Activated CD4-positive, alpha-beta T cell treated with anti-CD3 and anti-CD28 coated beads for 36 hours (primary cell): ENCODE measurements at regions not wholly inside any gene's neighbourhood (a gene's known extent, or its start where the extent isn't known, plus 50 kb on each side); places are given as distances from the start of the nearest gene placed in this dataset.
"Not testable (repeated sequence)": the region's sequence is repeated elsewhere in the genome, so short reads cannot be mapped to it uniquely, and the experiment has no call there.

Source experiments
- ATAC-seq: fragments of 200-7000 bp; cut with Tn5 transposase; one replicate; pipeline ENCODE4 v1.10.0; 2021; ENCODE audit warnings: mild to moderate bottlenecking, moderate library complexity
- CTCF ChIA-PET: fragments of 350-600 bp; sonication (Branson Sonifier 250); formaldehyde crosslinking; loops from one replicate; lab custom pipeline; 2021; ENCODE audit warnings: antibody characterized with exemption; lab: Charles Lee
- POLR2A ChIA-PET: fragments of 350-600 bp; sonication (Branson Sonifier 250); formaldehyde crosslinking; loops from one replicate; lab custom pipeline; 2021; ENCODE audit warnings: antibody characterized with exemption, inconsistent platforms; lab: Charles Lee
- DNase-seq: peaks from one replicate; pipeline ENCODE4 v3.0.0-alpha.2; 2020
- H3K27ac Mint-ChIP-seq: one replicate; pipeline ENCODE4 v1.8.0; 2021; ENCODE audit warnings: mixed read lengths
- H3K27me3 Mint-ChIP-seq: one replicate; pipeline ENCODE4 v1.8.0; 2021; ENCODE audit warnings: mixed read lengths
- H3K36me3 Mint-ChIP-seq: one replicate; pipeline ENCODE4 v1.8.0; 2021; ENCODE audit warnings: low read depth, mixed read lengths
- H3K4me1 Mint-ChIP-seq: one replicate; pipeline ENCODE4 v1.8.0; 2021; ENCODE audit warnings: mixed read lengths
- H3K4me3 Mint-ChIP-seq: one replicate; pipeline ENCODE4 v1.8.0; 2021; ENCODE audit warnings: mild to moderate bottlenecking, moderate library complexity, mixed read lengths
- H3K9me3 Mint-ChIP-seq: one replicate; pipeline ENCODE4 v1.8.0; 2021; ENCODE audit warnings: low read depth, mixed read lengths
- intact Hi-C, 2 experiments: fragments of 100-400 bp; cut with DNase I in 1 of 2; cut with micrococcal nuclease in 1 of 2; formaldehyde crosslinking; loops; one replicate each; pipeline versions ENCODE4 v1.14.2 to v1.15.1; 2022 to 2024; cut with DNase I, micrococcal nuclease

GRCh38 chr6:86474081-86474480 lies 463.2 kb upstream of the HTR1E start:
- Mint-ChIP-seq H3K4me1 (no peaks in the 10 kb centered on the region), H3K4me3 (no peak overlapping the region), H3K9me3 (peaks cover 2% of the 10 kb centered on the region), H3K27ac (no peak overlapping the region), H3K36me3 (no peaks in the 10 kb centered on the region), H3K27me3 (no peaks in the 10 kb centered on the region)
- no peak for DNase-seq
- no peak for ATAC-seq
- intact Hi-C loops: no loop called here
- ChIA-PET POLR2A (no interaction called here), CTCF (no interaction called here)

DNA sequence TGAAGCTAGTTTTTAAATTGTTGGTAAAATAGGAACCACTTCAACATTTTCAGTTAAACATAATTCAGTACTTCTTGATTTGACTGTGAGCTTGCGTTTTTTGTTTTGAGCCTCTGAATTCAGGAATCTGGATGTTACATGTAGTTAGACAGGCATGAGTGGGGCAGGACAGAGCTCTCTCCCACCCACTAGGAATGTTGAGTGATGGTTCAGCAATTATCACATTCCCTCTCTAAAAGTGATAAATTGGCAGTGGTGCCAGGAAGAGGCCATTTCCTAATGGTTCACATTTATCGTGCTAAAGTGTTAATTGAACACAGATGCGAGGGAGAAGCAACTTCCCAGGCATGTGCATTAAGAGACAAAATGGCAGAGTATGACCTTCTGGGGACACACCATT lies 465.5 kb upstream of the HTR1E start:
- Mint-ChIP-seq H3K27me3 (no peaks in the 10 kb centered on the region), H3K9me3 (peaks cover 2% of the 10 kb centered on the region), H3K36me3 (no peaks in the 10 kb centered on the region), H3K4me3 (no peak overlapping the region), H3K4me1 (no peaks in the 10 kb centered on the region), H3K27ac (no peak overlapping the region)
- intact Hi-C loops: no loop called here
- CTCF ChIA-PET: no interaction called here
- POLR2A ChIA-PET: no interaction called here
- no peak for ATAC-seq
- no peak for DNase-seq

GRCh38 chr6:86459978-86460377 lies 477.4 kb upstream of the HTR1E start:
- Mint-ChIP-seq H3K4me1 (no peaks in the 10 kb centered on the region), H3K4me3 (no peak overlapping the region), H3K36me3 (no peaks in the 10 kb centered on the region), H3K9me3 (peaks cover 8% of the 10 kb centered on the region), H3K27ac (no peak overlapping the region), H3K27me3 (no peaks in the 10 kb centered on the region)
- DNase-seq (no peak), ATAC-seq (no peak)
- intact Hi-C loops: no loop called here
- CTCF ChIA-PET: no interaction called here
- POLR2A ChIA-PET: no interaction called here

DNA sequence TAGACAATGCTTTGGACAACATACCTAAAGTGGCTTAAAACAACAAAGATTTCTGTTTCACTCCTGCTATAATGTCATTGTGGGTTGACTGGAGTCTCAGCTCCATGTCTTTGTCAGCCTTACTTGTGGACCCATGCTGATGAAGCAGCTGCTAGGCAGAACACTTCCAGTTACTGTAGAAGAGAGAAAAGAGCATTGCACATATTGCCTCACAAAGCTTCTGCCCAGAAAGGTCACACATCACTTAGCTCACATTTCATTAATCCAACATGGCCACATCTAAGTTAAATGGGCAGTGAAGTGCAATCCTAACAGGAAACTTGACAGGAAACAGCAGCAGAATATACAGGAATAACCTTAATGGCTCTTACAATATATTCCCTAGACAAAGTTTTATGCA lies 480.5 kb upstream of the HTR1E start:
- ATAC-seq (no peak), DNase-seq (no peak)
- intact Hi-C loops: no loop called here
- CTCF ChIA-PET: no interaction called here
- no peak overlapping the region for H3K4me3 Mint-ChIP-seq
- no peaks in the 10 kb centered on the region for H3K36me3 Mint-ChIP-seq
- no peaks in the 10 kb centered on the region for H3K27me3 Mint-ChIP-seq
- no peaks in the 10 kb centered on the region for H3K4me1 Mint-ChIP-seq
- H3K9me3 Mint-ChIP-seq: peaks cover 4% of the 10 kb centered on the region
- POLR2A ChIA-PET: no interaction called here
- H3K27ac Mint-ChIP-seq: no peak overlapping the region

DNA sequence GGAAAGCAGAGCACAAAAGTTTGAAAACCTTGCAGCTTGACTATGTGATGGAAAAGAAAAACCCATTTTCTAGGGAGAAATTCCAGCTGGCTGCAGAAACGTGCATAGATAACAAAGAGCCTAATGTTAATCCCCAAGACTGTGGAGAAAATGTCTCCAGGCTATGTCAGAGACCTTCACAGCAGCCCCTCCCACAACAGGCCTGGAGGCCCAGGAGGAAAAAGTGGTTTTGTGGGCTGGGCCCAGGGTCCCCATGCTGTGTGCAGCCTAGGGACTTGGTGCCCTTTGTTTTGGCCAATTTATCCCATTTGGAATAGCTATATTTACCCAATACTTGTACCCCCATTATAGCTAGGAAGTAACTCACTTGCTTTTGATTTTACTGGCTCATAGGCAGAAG lies 484.1 kb upstream of the HTR1E start:
- H3K4me3 Mint-ChIP-seq: no peak overlapping the region
- no peaks in the 10 kb centered on the region for H3K36me3 Mint-ChIP-seq
- no peak for ATAC-seq
- H3K27me3 Mint-ChIP-seq: no peaks in the 10 kb centered on the region
- H3K4me1 Mint-ChIP-seq: no peaks in the 10 kb centered on the region
- POLR2A ChIA-PET: no interaction called here
- intact Hi-C loops: no loop called here
- CTCF ChIA-PET: no interaction called here
- H3K9me3 Mint-ChIP-seq: peaks cover 4% of the 10 kb centered on the region
- H3K27ac Mint-ChIP-seq: no peak overlapping the region
- DNase-seq: no peak

- H3K4me3 Mint-ChIP-seq: no peak overlapping the region
- ATAC-seq: no peak
- intact Hi-C loops: no loop called here
- H3K27me3 Mint-ChIP-seq: no peaks in the 10 kb centered on the region
- no peak for DNase-seq
- ChIA-PET CTCF (no interaction called here), POLR2A (no interaction called here)
- H3K4me1 Mint-ChIP-seq: no peaks in the 10 kb centered on the region
- no peaks in the 10 kb centered on the region for H3K9me3 Mint-ChIP-seq
- no peaks in the 10 kb centered on the region for H3K36me3 Mint-ChIP-seq
- no peak overlapping the region for H3K27ac Mint-ChIP-seq
Measured at GRCh38 chr6:86448398-86448797, 488.9 kb upstream of the HTR1E start.

DNA sequence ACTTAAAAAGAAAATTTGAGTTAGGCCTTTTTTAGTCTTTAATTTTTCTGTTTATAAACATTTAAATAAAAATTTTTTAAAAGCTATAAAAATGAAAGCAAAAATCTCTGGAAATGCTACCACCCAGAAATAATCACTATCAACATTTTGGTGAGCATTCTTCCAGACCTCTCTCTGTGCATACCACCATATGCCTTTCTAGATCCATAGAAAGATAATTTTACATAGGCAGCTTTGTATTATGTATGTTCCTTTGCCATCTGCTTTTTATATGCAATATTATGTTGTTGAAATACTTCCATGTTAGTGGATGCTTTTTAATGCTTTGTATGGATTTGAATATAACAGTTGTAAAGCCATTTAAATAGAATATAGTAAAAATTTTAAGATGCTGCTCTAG lies 496.7 kb upstream of the HTR1E start:
- intact Hi-C loops: no loop called here
- Mint-ChIP-seq H3K27me3 (no peaks in the 10 kb centered on the region), H3K36me3 (no peaks in the 10 kb centered on the region), H3K27ac (no peak overlapping the region), H3K4me1 (no peaks in the 10 kb centered on the region), H3K4me3 (no peak overlapping the region), H3K9me3 (no peaks in the 10 kb centered on the region)
- ChIA-PET CTCF (no interaction called here), POLR2A (no interaction called here)
- DNase-seq: no peak
- no peak for ATAC-seq

- CTCF ChIA-PET: no interaction called here
Measured at GRCh38 chr6:86423571-86423970, 513.8 kb upstream of the HTR1E start.

DNA sequence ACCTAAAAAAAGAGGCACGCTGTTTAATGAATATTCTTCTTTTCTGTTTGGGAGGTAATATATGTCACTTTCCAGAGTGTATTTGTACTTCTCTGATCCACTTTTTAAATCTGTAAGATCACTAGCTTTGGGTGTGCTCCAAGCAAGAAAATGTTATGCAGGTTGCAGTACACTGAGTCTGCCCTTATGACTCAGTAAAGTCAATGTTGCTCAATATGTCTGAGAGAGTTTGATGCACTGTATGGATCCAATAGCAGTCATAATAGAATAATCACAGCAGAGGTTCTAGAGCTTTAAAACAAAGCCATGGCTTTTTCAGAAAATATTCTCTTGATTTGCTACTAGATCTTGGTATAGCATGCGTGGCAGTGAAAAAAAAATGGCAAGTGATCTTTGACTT lies 525.3 kb upstream of the HTR1E start:
- no peaks in the 10 kb centered on the region for H3K9me3 Mint-ChIP-seq
- ChIA-PET CTCF (no interaction called here), POLR2A (no interaction called here)
- no peak overlapping the region for H3K4me3 Mint-ChIP-seq
- H3K36me3 Mint-ChIP-seq: no peaks in the 10 kb centered on the region
- DNase-seq (no peak), ATAC-seq (no peak)
- H3K27ac Mint-ChIP-seq: no peak overlapping the region
- intact Hi-C loops: no loop called here
- H3K27me3 Mint-ChIP-seq: no peaks in the 10 kb centered on the region
- H3K4me1 Mint-ChIP-seq: no peaks in the 10 kb centered on the region

More at GRCh38 chr6:86423571-86423970, 513.8 kb upstream of the HTR1E start:
- no peaks in the 10 kb centered on the region for H3K9me3 Mint-ChIP-seq
- POLR2A ChIA-PET: no interaction called here
- H3K36me3 Mint-ChIP-seq: no peaks in the 10 kb centered on the region
- H3K27ac Mint-ChIP-seq: no peak overlapping the region
- ATAC-seq: no peak
- H3K4me3 Mint-ChIP-seq: no peak overlapping the region
- intact Hi-C loops: no loop called here
- H3K27me3 Mint-ChIP-seq: no peaks in the 10 kb centered on the region
- no peak for DNase-seq
- H3K4me1 Mint-ChIP-seq: no peaks in the 10 kb centered on the region

- intact Hi-C loops: no loop called here
Measured at GRCh38 chr6:86407128-86407527, 530.2 kb upstream of the HTR1E start.

DNA sequence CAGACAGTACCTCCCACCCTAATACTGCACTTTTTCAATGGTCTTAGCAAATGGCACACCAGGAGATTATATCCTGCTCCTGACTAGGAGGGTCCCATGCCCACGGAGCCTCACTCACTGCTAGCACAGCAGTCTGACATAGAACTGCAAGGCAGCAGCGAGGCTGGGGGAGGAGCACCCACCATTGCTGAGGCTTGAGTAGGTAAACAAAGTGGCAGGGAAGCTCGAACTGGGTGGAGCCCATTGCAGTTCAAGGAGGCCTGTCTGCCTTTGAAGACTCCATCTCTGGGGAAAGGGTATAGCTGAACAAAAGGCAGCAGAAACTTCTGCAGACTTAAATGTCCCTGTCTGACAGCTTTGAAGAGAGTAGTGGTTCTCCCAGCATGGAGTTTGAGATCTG lies 544.5 kb upstream of the HTR1E start:
- H3K4me3 Mint-ChIP-seq, POLR2A ChIA-PET, H3K9me3 Mint-ChIP-seq, DNase-seq, ATAC-seq, H3K27ac Mint-ChIP-seq, H3K4me1 Mint-ChIP-seq, H3K27me3 Mint-ChIP-seq, CTCF ChIA-PET, intact Hi-C loops, H3K36me3 Mint-ChIP-seq: not testable (repeated sequence)

More at GRCh38 chr6:86407128-86407527, 530.2 kb upstream of the HTR1E start:
- no peak overlapping the region for H3K4me3 Mint-ChIP-seq
- CTCF ChIA-PET: interaction anchor here (0.6 kb wide), 1 partner anchor 600 kb away, joined by 3 read pairs; no protein-coding TSS in a partner anchor
- no peaks in the 10 kb centered on the region for H3K36me3 Mint-ChIP-seq
- POLR2A ChIA-PET: no interaction called here
- H3K9me3 Mint-ChIP-seq: peaks cover 2% of the 10 kb centered on the region
- no peaks in the 10 kb centered on the region for H3K4me1 Mint-ChIP-seq
- no peak overlapping the region for H3K27ac Mint-ChIP-seq
- DNase-seq: no peak
- no peak for ATAC-seq
- H3K27me3 Mint-ChIP-seq: no peaks in the 10 kb centered on the region

- CTCF ChIA-PET: no interaction called here
- peaks cover 2% of the 10 kb centered on the region for H3K9me3 Mint-ChIP-seq
Measured at GRCh38 chr6:86380571-86381125, 556.7 kb upstream of the HTR1E start.

DNA sequence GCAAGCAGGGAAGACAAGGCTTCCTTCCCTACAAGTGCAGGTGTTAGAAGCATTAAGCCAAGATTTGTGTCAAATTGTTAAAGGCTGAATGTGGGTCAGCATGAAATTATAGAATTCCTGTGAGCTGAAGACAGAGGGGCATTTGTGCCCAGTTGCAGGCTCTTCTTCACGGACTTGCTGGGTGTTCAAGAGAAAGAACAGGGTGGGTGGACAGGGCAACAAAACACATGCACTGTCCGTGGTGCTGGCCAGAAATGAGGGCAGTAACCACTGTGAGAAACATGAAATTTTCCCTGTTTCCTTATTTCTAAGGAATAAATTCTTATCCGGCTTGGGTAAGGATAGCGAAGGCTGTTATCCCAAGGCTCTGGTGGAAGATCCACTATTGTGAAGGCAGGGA lies 579.5 kb upstream of the HTR1E start:
- Mint-ChIP-seq H3K9me3 (peaks cover 3% of the 10 kb centered on the region), H3K27me3 (no peaks in the 10 kb centered on the region), H3K27ac (no peak overlapping the region), H3K4me3 (no peak overlapping the region), H3K4me1 (no peaks in the 10 kb centered on the region), H3K36me3 (no peaks in the 10 kb centered on the region)
- intact Hi-C loops: no loop called here
- CTCF ChIA-PET: no interaction called here
- POLR2A ChIA-PET: no interaction called here
- ATAC-seq (no peak), DNase-seq (no peak)

More at GRCh38 chr6:86380571-86381125, 556.7 kb upstream of the HTR1E start:
- no peaks in the 10 kb centered on the region for H3K27me3 Mint-ChIP-seq
- intact Hi-C loops: no loop called here
- H3K4me1 Mint-ChIP-seq: no peaks in the 10 kb centered on the region
- ATAC-seq: no peak
- no peak overlapping the region for H3K27ac Mint-ChIP-seq
- no peaks in the 10 kb centered on the region for H3K36me3 Mint-ChIP-seq
- no peak for DNase-seq
- POLR2A ChIA-PET: no interaction called here
- no peak overlapping the region for H3K4me3 Mint-ChIP-seq
